ENCODE measurements at regions not wholly inside any gene's neighbourhood (a gene's known extent, or its start where the extent isn't known, plus 50 kb on each side); places are given as distances from the start of the nearest gene placed in this dataset.

- no peak for TF ChIP-seq MAX (IDR thresholded peaks at IDR 0.05)
- TF ChIP-seq CTCF (IDR thresholded peaks at IDR 0.05) = no peak
- no peak for TF ChIP-seq BHLHE40 (IDR thresholded peaks at IDR 0.05; ENCODE audit: low read depth, low read length)
- no peak for TF ChIP-seq RFX5 (IDR thresholded peaks at IDR 0.05)
- no peak for TF ChIP-seq NFE2L2 (conservative IDR thresholded peaks at IDR 0.05; ENCODE audit: low read length)
- TF ChIP-seq USF2 (IDR thresholded peaks at IDR 0.05) = no peak
- no peak for TF ChIP-seq EP300 (IDR thresholded peaks at IDR 0.05)
Measured at GRCh38 chr13:38590230-38590629, 96.6 kb upstream of the FREM2 start (continued).

GRCh38 chr13:38590796-38591507 is 95.9 kb upstream of the FREM2 start:
- TF ChIP-seq KDM5A (IDR thresholded peaks at IDR 0.05) = no peak
- TF ChIP-seq FOXS1 (CRISPR knock-in tag; IDR thresholded peaks at IDR 0.05) = no peak
- no peak for TF ChIP-seq NFE2L2 (conservative IDR thresholded peaks at IDR 0.05; ENCODE audit: low read length)
- no peak for TF ChIP-seq ZNF302 (CRISPR knock-in tag; IDR thresholded peaks at IDR 0.05)
- no peak for TF ChIP-seq ZFP36 (IDR thresholded peaks at IDR 0.05; ENCODE audit: borderline replicate concordance, partially characterized antibody)
- TF ChIP-seq EHF (CRISPR knock-in tag; IDR thresholded peaks at IDR 0.05) = no peak
- TF ChIP-seq REST (IDR thresholded peaks at IDR 0.05) = no peak
- TF ChIP-seq CHD2 (IDR thresholded peaks at IDR 0.05; ENCODE audit: low read length, partially characterized antibody) = no peak
- no peak for TF ChIP-seq CTCF (IDR thresholded peaks at IDR 0.05)
- TF ChIP-seq HOXB13 (CRISPR knock-in tag; IDR thresholded peaks at IDR 0.05; ENCODE audit: low read depth) = no peak
- no peak for TF ChIP-seq HDAC2 (IDR thresholded peaks at IDR 0.05)
- no peak for TF ChIP-seq FOSB (CRISPR knock-in tag; IDR thresholded peaks at IDR 0.05)
- TF ChIP-seq JUN (IDR thresholded peaks at IDR 0.05) = no peak
- no peak for TF ChIP-seq HOXA7 (CRISPR knock-in tag; IDR thresholded peaks at IDR 0.05)
- TF ChIP-seq NR3C1 (IDR thresholded peaks at IDR 0.05) = no peak
- TF ChIP-seq ZSCAN20 (CRISPR knock-in tag; IDR thresholded peaks at IDR 0.05) = no peak
- no peak for TF ChIP-seq RCOR1 (IDR thresholded peaks at IDR 0.05; ENCODE audit: low read depth, low read length)
- TF ChIP-seq SMC3 (IDR thresholded peaks at IDR 0.05) = no peak
- ATAC-seq (no peak), FAIRE-seq (no peak), DNase-seq (ENCODE audit: low read depth in 1 of 2, low spot score in 1 of 2) (no peak)
- POLR2A ChIA-PET = no interaction called here
- Histone ChIP-seq H3K4me3 (no peak overlapping the region), H3K4me2 (no peak overlapping the region), H3K4me1 (no peaks in the 10 kb centered on the region), H3K9me3 (no peaks in the 10 kb centered on the region), H3K27ac (no peak overlapping the region)
- WGBS (ENCODE audit: missing lambda C conversion rate) = 2% methylated on average over 6 of the region's 6 CpGs
- CTCF ChIA-PET = interaction anchor here (1.2 kb wide), 1 partner anchor 9 kb away, joined by 5 read pairs; no protein-coding TSS in a partner anchor
